Activated B cell treated with CpG ODN at 0.5 μM for 24 hours (primary cell): ENCODE measurements at regions not wholly inside any gene's neighbourhood (a gene's known extent, or its start where the extent isn't known, plus 50 kb on each side); places are given as distances from the start of the nearest gene placed in this dataset.

Source experiments
- ATAC-seq: fragments of 200-7000 bp; cut with Tn5 transposase; one replicate; pipeline ENCODE4 v1.10.0; 2021; ENCODE audit warnings: low read depth, mild to moderate bottlenecking, moderate library complexity
- CTCF ChIA-PET: fragments of 350-600 bp; sonication (Branson Sonifier 250); formaldehyde crosslinking; loops from one replicate; lab custom pipeline; 2021; ENCODE audit warnings: antibody characterized with exemption; lab: Charles Lee
- POLR2A ChIA-PET: fragments of 350-600 bp; sonication (Branson Sonifier 250); formaldehyde crosslinking; loops from one replicate; lab custom pipeline; 2021; ENCODE audit warnings: antibody characterized with exemption; lab: Charles Lee
- DNase-seq: peaks from one replicate; pipeline ENCODE4 v3.0.0; 2022
- H3K27ac Mint-ChIP-seq: one replicate; pipeline ENCODE4 v1.8.0; 2020; ENCODE audit warnings: mixed read lengths
- H3K27me3 Mint-ChIP-seq: one replicate; pipeline ENCODE4 v1.8.0; 2021; ENCODE audit warnings: mixed read lengths
- H3K36me3 Mint-ChIP-seq: one replicate; pipeline ENCODE4 v1.8.0; 2021; ENCODE audit warnings: low read depth, mixed read lengths
- H3K4me1 Mint-ChIP-seq: one replicate; pipeline ENCODE4 v1.8.0; 2021; ENCODE audit warnings: mixed read lengths
- H3K4me3 Mint-ChIP-seq: one replicate; pipeline ENCODE4 v1.8.0; 2020; ENCODE audit warnings: mild to moderate bottlenecking, mixed read lengths
- H3K9me3 Mint-ChIP-seq: one replicate; pipeline ENCODE4 v1.8.0; 2020; ENCODE audit warnings: mixed read lengths
- intact Hi-C: fragments of 100-400 bp; cut with micrococcal nuclease; formaldehyde crosslinking; loops from one replicate; pipeline ENCODE4 v1.15.1; 2024
- TF ChIP-seq, protein P1 (sequence below): fragments of 200-600 bp; IDR thresholded peaks from one replicate; pipeline ENCODE4 v1.8.0; 2022; ENCODE audit warnings: antibody characterized with exemption, mild to moderate bottlenecking

DNA sequence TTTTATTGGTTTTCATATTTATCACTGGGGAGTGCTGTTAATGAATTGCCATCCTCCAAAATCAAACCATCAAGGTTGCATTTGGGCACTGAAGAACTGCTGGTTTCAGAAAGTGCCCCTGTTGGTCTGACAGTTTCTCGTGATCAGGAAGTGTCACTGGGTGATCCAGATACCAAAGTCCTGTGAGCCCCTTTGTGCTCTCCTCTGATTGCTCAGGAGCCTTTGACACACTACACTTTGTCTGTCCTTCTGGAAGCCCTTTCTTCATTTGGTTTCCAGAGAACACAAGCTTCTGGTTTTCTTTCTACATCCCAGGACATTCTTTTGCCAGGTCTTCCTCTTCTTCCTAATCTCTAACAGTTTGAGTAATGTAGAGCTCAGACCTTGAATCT is 165.8 kb upstream of the PROX1 start:
- TF ChIP-seq, protein P1, sequence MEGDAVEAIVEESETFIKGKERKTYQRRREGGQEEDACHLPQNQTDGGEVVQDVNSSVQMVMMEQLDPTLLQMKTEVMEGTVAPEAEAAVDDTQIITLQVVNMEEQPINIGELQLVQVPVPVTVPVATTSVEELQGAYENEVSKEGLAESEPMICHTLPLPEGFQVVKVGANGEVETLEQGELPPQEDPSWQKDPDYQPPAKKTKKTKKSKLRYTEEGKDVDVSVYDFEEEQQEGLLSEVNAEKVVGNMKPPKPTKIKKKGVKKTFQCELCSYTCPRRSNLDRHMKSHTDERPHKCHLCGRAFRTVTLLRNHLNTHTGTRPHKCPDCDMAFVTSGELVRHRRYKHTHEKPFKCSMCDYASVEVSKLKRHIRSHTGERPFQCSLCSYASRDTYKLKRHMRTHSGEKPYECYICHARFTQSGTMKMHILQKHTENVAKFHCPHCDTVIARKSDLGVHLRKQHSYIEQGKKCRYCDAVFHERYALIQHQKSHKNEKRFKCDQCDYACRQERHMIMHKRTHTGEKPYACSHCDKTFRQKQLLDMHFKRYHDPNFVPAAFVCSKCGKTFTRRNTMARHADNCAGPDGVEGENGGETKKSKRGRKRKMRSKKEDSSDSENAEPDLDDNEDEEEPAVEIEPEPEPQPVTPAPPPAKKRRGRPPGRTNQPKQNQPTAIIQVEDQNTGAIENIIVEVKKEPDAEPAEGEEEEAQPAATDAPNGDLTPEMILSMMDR, result no peak
- DNase-seq, result no peak
- ChIA-PET CTCF (no interaction called here), POLR2A (no interaction called here)
- Mint-ChIP-seq H3K27me3 (no peaks in the 10 kb centered on the region), H3K9me3 (no peaks in the 10 kb centered on the region), H3K4me3 (no peak overlapping the region), H3K36me3 (no peaks in the 10 kb centered on the region), H3K27ac (no peak overlapping the region), H3K4me1 (no peaks in the 10 kb centered on the region)
- no peak for ATAC-seq
- intact Hi-C loops, result no loop called here

DNA sequence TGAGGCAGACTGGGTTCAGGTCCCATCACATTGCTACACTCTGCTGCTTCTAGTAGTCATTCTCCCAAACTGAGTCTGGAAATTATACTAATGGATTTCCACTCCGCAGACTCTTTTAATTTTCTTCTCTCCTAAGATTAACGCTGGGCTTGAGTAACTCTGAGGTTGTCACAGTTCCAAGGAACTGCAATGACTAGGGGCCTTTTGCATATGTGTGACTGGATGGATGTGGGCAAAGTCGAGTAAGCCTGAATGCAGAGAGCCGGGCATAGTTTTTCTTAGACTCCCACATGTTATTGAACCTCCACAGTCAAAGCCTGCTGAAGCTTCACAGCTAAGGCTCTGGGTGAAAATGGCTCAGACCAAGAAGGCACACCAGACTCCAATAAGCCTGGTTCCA is 160.9 kb upstream of the PROX1 start:
- Mint-ChIP-seq H3K27ac (no peak overlapping the region), H3K9me3 (no peaks in the 10 kb centered on the region), H3K4me3 (no peak overlapping the region), H3K27me3 (no peaks in the 10 kb centered on the region), H3K36me3 (no peaks in the 10 kb centered on the region), H3K4me1 (no peaks in the 10 kb centered on the region)
- DNase-seq (no peak), ATAC-seq (no peak)
- TF ChIP-seq, protein P1, result no peak
- intact Hi-C loops, result no loop called here
- POLR2A ChIA-PET, result no interaction called here
- CTCF ChIA-PET, result no interaction called here

DNA sequence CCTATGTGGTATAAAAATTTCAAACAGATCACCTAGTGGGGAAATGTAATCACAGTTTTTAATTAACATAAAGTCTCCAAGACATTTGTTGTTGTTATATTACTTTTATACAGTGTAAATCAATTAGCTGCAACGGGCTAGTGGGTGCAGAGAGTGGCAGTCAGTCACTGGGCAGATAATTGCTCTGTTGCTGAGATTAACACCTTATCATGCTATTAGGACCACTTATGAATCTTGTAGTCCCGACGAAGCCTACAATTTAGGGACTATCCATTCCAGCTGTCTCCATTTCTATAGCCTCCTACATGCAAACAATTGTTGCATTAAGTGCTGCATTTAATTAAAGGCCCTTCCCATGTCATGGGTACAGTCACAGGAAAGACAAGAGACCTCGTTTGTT is 158.9 kb upstream of the PROX1 start:
- no peak overlapping the region for H3K27ac Mint-ChIP-seq
- ChIA-PET CTCF (no interaction called here), POLR2A (interaction anchor here (0.7 kb wide), 1 partner anchor 105 kb away, joined by 9 read pairs; no protein-coding TSS in a partner anchor)
- ATAC-seq, result no peak
- no peak overlapping the region for H3K4me3 Mint-ChIP-seq
- H3K4me1 Mint-ChIP-seq, result no peaks in the 10 kb centered on the region
- no peaks in the 10 kb centered on the region for H3K36me3 Mint-ChIP-seq
- DNase-seq, result no peak
- TF ChIP-seq, protein P1, result no peak
- no peaks in the 10 kb centered on the region for H3K27me3 Mint-ChIP-seq
- H3K9me3 Mint-ChIP-seq, result no peaks in the 10 kb centered on the region
- intact Hi-C loops, result no loop called here

DNA sequence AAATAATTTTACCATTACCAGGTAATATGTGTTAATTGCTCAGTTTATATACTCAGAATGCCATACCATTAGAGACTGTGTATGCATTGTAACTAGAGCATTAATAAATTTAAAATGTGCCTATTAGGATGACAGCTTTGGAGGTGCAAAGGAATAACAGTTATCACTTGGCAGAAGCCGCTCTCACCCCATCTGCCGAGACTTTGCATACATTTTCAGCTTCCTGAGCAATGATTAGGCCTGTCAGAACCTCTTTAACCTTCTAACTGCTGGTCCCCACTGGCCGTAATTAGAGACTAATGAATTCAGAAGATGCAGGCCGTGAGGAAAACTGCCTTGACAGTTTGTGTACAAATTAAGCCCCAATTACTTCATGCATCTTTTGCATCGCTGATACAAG is 158.0 kb upstream of the PROX1 start:
- H3K9me3 Mint-ChIP-seq, result no peaks in the 10 kb centered on the region
- TF ChIP-seq, protein P1, result no peak
- H3K27me3 Mint-ChIP-seq, result no peaks in the 10 kb centered on the region
- POLR2A ChIA-PET, result interaction anchor here (0.7 kb wide), 1 partner anchor 106 kb away, joined by 9 read pairs; no protein-coding TSS in a partner anchor
- ATAC-seq (no peak), DNase-seq (no peak)
- H3K4me1 Mint-ChIP-seq, result no peaks in the 10 kb centered on the region
- no peaks in the 10 kb centered on the region for H3K36me3 Mint-ChIP-seq
- H3K4me3 Mint-ChIP-seq, result no peak overlapping the region
- intact Hi-C loops, result no loop called here
- no peak overlapping the region for H3K27ac Mint-ChIP-seq
- CTCF ChIA-PET, result no interaction called here

DNA sequence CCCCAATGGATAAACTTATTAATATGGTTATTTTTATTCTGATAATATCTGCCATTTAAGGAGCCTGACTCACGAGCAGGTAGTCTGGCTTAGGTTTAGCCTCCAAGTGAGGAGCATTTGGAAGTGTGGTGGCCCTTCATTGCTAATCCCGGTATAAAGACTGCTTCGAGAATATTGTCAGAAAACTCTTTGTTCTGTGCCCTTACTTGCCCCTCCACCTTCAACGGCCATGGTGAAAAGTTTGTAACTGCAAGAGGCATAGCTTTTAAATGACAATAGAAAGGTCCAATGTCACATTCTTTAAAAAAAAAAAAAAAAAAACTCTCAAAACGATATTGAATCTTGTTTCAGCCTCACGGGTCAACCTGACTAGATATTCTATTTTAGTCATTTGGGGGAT is 157.4 kb upstream of the PROX1 start:
- H3K36me3 Mint-ChIP-seq, result no peaks in the 10 kb centered on the region
- H3K4me3 Mint-ChIP-seq, result no peak overlapping the region
- POLR2A ChIA-PET, result no interaction called here
- no peaks in the 10 kb centered on the region for H3K9me3 Mint-ChIP-seq
- no peak for DNase-seq
- no peak overlapping the region for H3K27ac Mint-ChIP-seq
- CTCF ChIA-PET, result no interaction called here
- intact Hi-C loops, result no loop called here
- no peaks in the 10 kb centered on the region for H3K27me3 Mint-ChIP-seq
- TF ChIP-seq, protein P1, result no peak
- no peaks in the 10 kb centered on the region for H3K4me1 Mint-ChIP-seq
- ATAC-seq, result no peak
